ENCODE measurements at regions not wholly inside any gene's neighbourhood (a gene's known extent, or its start where the extent isn't known, plus 50 kb on each side); places are given as distances from the start of the nearest gene placed in this dataset.
"Not testable (repeated sequence)": the region's sequence is repeated elsewhere in the genome, so short reads cannot be mapped to it uniquely, and the experiment has no call there.

- H3K4me3 ChIP-seq; intact Hi-C loops (cut with DNase I): not testable (repeated sequence)
Observed at GRCh38 chr9:42339671-42340434, 156.4 kb downstream of the SPATA31A6 start.

GRCh38 chr9:42340435-42340723, 156.9 kb downstream of the SPATA31A6 start:
- H3K4me1 ChIP-seq; H3K27me3 ChIP-seq; H3K36me3 ChIP-seq; H3K9me3 ChIP-seq; intact Hi-C loops (cut with DNase I); H3K4me3 ChIP-seq; H3K27ac ChIP-seq; DNase-seq (ENCODE audit: low spot score in 2 of 2): not testable (repeated sequence)

More at GRCh38 chr9:42339671-42340434, 156.4 kb downstream of the SPATA31A6 start:
- H3K4me1 ChIP-seq; DNase-seq (ENCODE audit: low spot score in 2 of 2); H3K36me3 ChIP-seq; H3K27me3 ChIP-seq; H3K27ac ChIP-seq; H3K9me3 ChIP-seq: not testable (repeated sequence)

GRCh38 chr9:42341860-42342259, 158.4 kb downstream of the SPATA31A6 start:
- H3K9me3 ChIP-seq; H3K4me3 ChIP-seq; H3K27ac ChIP-seq; H3K4me1 ChIP-seq; intact Hi-C loops (cut with DNase I); H3K27me3 ChIP-seq; H3K36me3 ChIP-seq; DNase-seq (ENCODE audit: low spot score in 2 of 2): not testable (repeated sequence)

GRCh38 chr9:42342297-42342696, 158.8 kb downstream of the SPATA31A6 start:
- H3K36me3 ChIP-seq; DNase-seq (ENCODE audit: low spot score in 2 of 2); intact Hi-C loops (cut with DNase I): not testable (repeated sequence)

GRCh38 chr9:42344508-42344907, 161.0 kb downstream of the SPATA31A6 start:
- intact Hi-C loops (cut with DNase I); H3K36me3 ChIP-seq; DNase-seq (ENCODE audit: low spot score in 2 of 2); H3K4me3 ChIP-seq; H3K9me3 ChIP-seq; H3K4me1 ChIP-seq; H3K27me3 ChIP-seq; H3K27ac ChIP-seq: not testable (repeated sequence)

More at GRCh38 chr9:42342297-42342696, 158.8 kb downstream of the SPATA31A6 start:
- not testable (repeated sequence) for H3K27me3 ChIP-seq, H3K9me3 ChIP-seq, H3K27ac ChIP-seq, H3K4me1 ChIP-seq, H3K4me3 ChIP-seq

- DNase-seq (ENCODE audit: low spot score in 2 of 2); intact Hi-C loops (cut with DNase I); H3K36me3 ChIP-seq; H3K9me3 ChIP-seq; H3K4me3 ChIP-seq; H3K4me1 ChIP-seq; H3K27me3 ChIP-seq; H3K27ac ChIP-seq: not testable (repeated sequence)
Observed at GRCh38 chr9:42346916-42347315, 163.5 kb downstream of the SPATA31A6 start.

- H3K27ac ChIP-seq; H3K27me3 ChIP-seq; DNase-seq (ENCODE audit: low spot score in 2 of 2); H3K4me3 ChIP-seq; H3K36me3 ChIP-seq; H3K9me3 ChIP-seq; H3K4me1 ChIP-seq; intact Hi-C loops (cut with DNase I): not testable (repeated sequence)
Observed at GRCh38 chr9:42349181-42349580, 165.7 kb downstream of the SPATA31A6 start.

GRCh38 chr9:42350412-42350811, 167.0 kb downstream of the SPATA31A6 start:
- DNase-seq (ENCODE audit: low spot score in 2 of 2); H3K36me3 ChIP-seq; H3K27ac ChIP-seq; intact Hi-C loops (cut with DNase I); H3K27me3 ChIP-seq; H3K4me3 ChIP-seq; H3K4me1 ChIP-seq; H3K9me3 ChIP-seq: not testable (repeated sequence)

GRCh38 chr9:42357604-42358373, 174.3 kb downstream of the SPATA31A6 start:
- H3K9me3 ChIP-seq; H3K27ac ChIP-seq; intact Hi-C loops (cut with DNase I); H3K36me3 ChIP-seq; H3K4me1 ChIP-seq; DNase-seq (ENCODE audit: low spot score in 2 of 2); H3K27me3 ChIP-seq; H3K4me3 ChIP-seq: not testable (repeated sequence)

- H3K4me3 ChIP-seq; H3K27ac ChIP-seq; H3K36me3 ChIP-seq; H3K4me1 ChIP-seq; DNase-seq (ENCODE audit: low spot score in 2 of 2); H3K27me3 ChIP-seq; H3K9me3 ChIP-seq; intact Hi-C loops (cut with DNase I): not testable (repeated sequence)
Observed at GRCh38 chr9:42358626-42359247, 175.3 kb downstream of the SPATA31A6 start.

GRCh38 chr9:42364410-42365243, 181.2 kb downstream of the SPATA31A6 start:
- DNase-seq (ENCODE audit: low spot score in 2 of 2); H3K4me3 ChIP-seq; intact Hi-C loops (cut with DNase I); H3K4me1 ChIP-seq; H3K36me3 ChIP-seq; H3K9me3 ChIP-seq; H3K27me3 ChIP-seq; H3K27ac ChIP-seq: not testable (repeated sequence)

- H3K4me1 ChIP-seq; intact Hi-C loops (cut with DNase I); DNase-seq (ENCODE audit: low spot score in 2 of 2); H3K9me3 ChIP-seq; H3K27me3 ChIP-seq; H3K27ac ChIP-seq; H3K4me3 ChIP-seq; H3K36me3 ChIP-seq: not testable (repeated sequence)
Observed at GRCh38 chr9:42365244-42365945, 181.9 kb downstream of the SPATA31A6 start.

GRCh38 chr9:42368279-42368881, 184.9 kb downstream of the SPATA31A6 start:
- H3K9me3 ChIP-seq; H3K27ac ChIP-seq; intact Hi-C loops (cut with DNase I); H3K4me3 ChIP-seq; H3K4me1 ChIP-seq; H3K27me3 ChIP-seq; H3K36me3 ChIP-seq; DNase-seq (ENCODE audit: low spot score in 2 of 2): not testable (repeated sequence)
